ENCODE measurements at regions not wholly inside any gene's neighbourhood (a gene's known extent, or its start where the extent isn't known, plus 50 kb on each side); places are given as distances from the start of the nearest gene placed in this dataset.

GRCh38 chr2:133718688-133719201, 150.5 kb upstream of the NCKAP5 start:
- DNase-seq (ENCODE audit: low spot score), result no peak

GRCh38 chr2:133720429-133720828, 152.2 kb upstream of the NCKAP5 start:
- no peak for DNase-seq (ENCODE audit: low spot score)

- no peak for DNase-seq (ENCODE audit: low spot score)
Measured at GRCh38 chr2:133721118-133721517, 152.9 kb upstream of the NCKAP5 start.

GRCh38 chr2:133723133-133723532, 154.9 kb upstream of the NCKAP5 start:
- no peak for DNase-seq (ENCODE audit: low spot score)

GRCh38 chr2:133726973-133727372, 158.7 kb upstream of the NCKAP5 start:
- DNase-seq (ENCODE audit: low spot score), result no peak

GRCh38 chr2:133732059-133732458, 163.8 kb upstream of the NCKAP5 start:
- DNase-seq (ENCODE audit: low spot score), result no peak

- DNase-seq (ENCODE audit: low spot score), result no peak
Measured at GRCh38 chr2:133732982-133733900, 165.0 kb upstream of the NCKAP5 start.

- no peak for DNase-seq (ENCODE audit: low spot score)
Measured at GRCh38 chr2:133733901-133734255, 165.6 kb upstream of the NCKAP5 start.

GRCh38 chr2:133734716-133735495, 166.6 kb upstream of the NCKAP5 start:
- no peak for DNase-seq (ENCODE audit: low spot score)

GRCh38 chr2:133736674-133737073, 168.4 kb upstream of the NCKAP5 start:
- no peak for DNase-seq (ENCODE audit: low spot score)

GRCh38 chr2:133737242-133737993, 169.2 kb upstream of the NCKAP5 start:
- no peak for DNase-seq (ENCODE audit: low spot score)

- DNase-seq (ENCODE audit: low spot score), result no peak
Measured at GRCh38 chr2:133739039-133739438, 170.8 kb upstream of the NCKAP5 start.

GRCh38 chr2:133740500-133740899, 172.2 kb upstream of the NCKAP5 start:
- no peak for DNase-seq (ENCODE audit: low spot score)

GRCh38 chr2:133748007-133748700, 179.9 kb upstream of the NCKAP5 start:
- DNase-seq (ENCODE audit: low spot score), result no peak

GRCh38 chr2:133753665-133754064, 185.4 kb upstream of the NCKAP5 start:
- no peak for DNase-seq (ENCODE audit: low spot score)

- DNase-seq (ENCODE audit: low spot score), result no peak
Measured at GRCh38 chr2:133755480-133756300, 187.4 kb upstream of the NCKAP5 start.

- DNase-seq (ENCODE audit: low spot score), result no peak
Measured at GRCh38 chr2:133756833-133757232, 188.6 kb upstream of the NCKAP5 start.

GRCh38 chr2:133760376-133760775, 192.1 kb upstream of the NCKAP5 start:
- DNase-seq (ENCODE audit: low spot score), result no peak

GRCh38 chr2:133765658-133766057, 197.4 kb upstream of the NCKAP5 start:
- DNase-seq (ENCODE audit: low spot score), result no peak

- DNase-seq (ENCODE audit: low spot score), result no peak
Measured at GRCh38 chr2:133766164-133766832, 198.0 kb upstream of the NCKAP5 start.

Measured in ureter (tissue), 1 donor.